Cardiac muscle cell (in vitro differentiated cells and primary cell): ENCODE measurements at regions not wholly inside any gene's neighbourhood (a gene's known extent, or its start where the extent isn't known, plus 50 kb on each side); places are given as distances from the start of the nearest gene placed in this dataset.

ENCODE experiments used
- DNase-seq, 2 donors: peaks; one replicate each; pipeline versions ENCODE4 v3.0.0 to v3.0.0-alpha.2; 2010 to 2017; ENCODE audit warnings: low read depth in 1 of 2, low spot score in 1 of 2
- H3K27ac ChIP-seq: fragments of 200-600 bp; sonication (generic); 2 replicates; pipeline ENCODE4 v1.5.1; 2016
- H3K27me3 ChIP-seq: fragments of 200-600 bp; sonication (generic); 2 replicates; pipeline ENCODE4 v1.6.0; 2016; ENCODE audit warnings: control low read depth
- H3K36me3 ChIP-seq: fragments of 200-600 bp; sonication (generic); 2 replicates; pipeline ENCODE4 v1.5.1; 2016; ENCODE audit warnings: control low read depth
- H3K4me1 ChIP-seq: fragments of 200-600 bp; sonication (generic); 2 replicates; pipeline ENCODE4 v1.8.1; 2017; ENCODE audit warnings: low read depth, mild to moderate bottlenecking, mixed run types
- H3K4me3 ChIP-seq: fragments of 200-600 bp; sonication (generic); 2 replicates; pipeline ENCODE4 v1.5.1; 2016; ENCODE audit warnings: mild to moderate bottlenecking
- H3K9me3 ChIP-seq: fragments of 200-600 bp; sonication (generic); 2 replicates; pipeline ENCODE4 v1.5.1; 2017; ENCODE audit warnings: low read depth, mild to moderate bottlenecking, control low read depth
- TF ChIP-seq, protein P1 (sequence below): IDR thresholded peaks from 2 replicates; pipeline ENCODE4 v1.5.1; 2012; ENCODE audit warnings: low read depth, mild to moderate bottlenecking, low read length

GRCh38 chr1:221887758-221888157 lies 145.9 kb upstream of the DUSP10 start:
- TF ChIP-seq, protein P1, sequence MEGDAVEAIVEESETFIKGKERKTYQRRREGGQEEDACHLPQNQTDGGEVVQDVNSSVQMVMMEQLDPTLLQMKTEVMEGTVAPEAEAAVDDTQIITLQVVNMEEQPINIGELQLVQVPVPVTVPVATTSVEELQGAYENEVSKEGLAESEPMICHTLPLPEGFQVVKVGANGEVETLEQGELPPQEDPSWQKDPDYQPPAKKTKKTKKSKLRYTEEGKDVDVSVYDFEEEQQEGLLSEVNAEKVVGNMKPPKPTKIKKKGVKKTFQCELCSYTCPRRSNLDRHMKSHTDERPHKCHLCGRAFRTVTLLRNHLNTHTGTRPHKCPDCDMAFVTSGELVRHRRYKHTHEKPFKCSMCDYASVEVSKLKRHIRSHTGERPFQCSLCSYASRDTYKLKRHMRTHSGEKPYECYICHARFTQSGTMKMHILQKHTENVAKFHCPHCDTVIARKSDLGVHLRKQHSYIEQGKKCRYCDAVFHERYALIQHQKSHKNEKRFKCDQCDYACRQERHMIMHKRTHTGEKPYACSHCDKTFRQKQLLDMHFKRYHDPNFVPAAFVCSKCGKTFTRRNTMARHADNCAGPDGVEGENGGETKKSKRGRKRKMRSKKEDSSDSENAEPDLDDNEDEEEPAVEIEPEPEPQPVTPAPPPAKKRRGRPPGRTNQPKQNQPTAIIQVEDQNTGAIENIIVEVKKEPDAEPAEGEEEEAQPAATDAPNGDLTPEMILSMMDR, result no peak
- no peaks in the 10 kb centered on the region for H3K9me3 ChIP-seq
- H3K27me3 ChIP-seq, result no peaks in the 10 kb centered on the region
- no peak for DNase-seq
- no peak overlapping the region for H3K27ac ChIP-seq
- H3K4me3 ChIP-seq, result no peak overlapping the region
- no peaks in the 10 kb centered on the region for H3K36me3 ChIP-seq
- no peaks in the 10 kb centered on the region for H3K4me1 ChIP-seq

DNA sequence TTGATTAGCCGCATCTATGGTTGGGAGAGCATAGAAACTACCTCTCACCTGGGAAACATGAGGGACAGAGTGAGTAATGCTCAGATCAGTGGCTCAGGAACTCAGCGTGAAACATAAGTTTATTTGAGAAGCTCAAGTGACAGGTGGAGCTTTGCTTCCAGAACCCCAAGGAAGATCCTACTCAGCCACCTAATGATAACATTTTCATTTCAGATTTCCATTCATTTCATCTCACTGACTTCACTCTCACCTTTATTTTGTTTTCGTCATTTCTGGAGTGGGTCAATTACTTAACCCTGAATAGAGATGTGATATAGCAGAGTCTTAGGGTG lies 145.5 kb upstream of the DUSP10 start:
- no peaks in the 10 kb centered on the region for H3K4me1 ChIP-seq
- H3K27ac ChIP-seq, result no peak overlapping the region
- TF ChIP-seq, protein P1, result no peak
- H3K36me3 ChIP-seq, result no peaks in the 10 kb centered on the region
- no peak for DNase-seq
- no peak overlapping the region for H3K4me3 ChIP-seq
- no peaks in the 10 kb centered on the region for H3K9me3 ChIP-seq
- H3K27me3 ChIP-seq, result no peaks in the 10 kb centered on the region

DNA sequence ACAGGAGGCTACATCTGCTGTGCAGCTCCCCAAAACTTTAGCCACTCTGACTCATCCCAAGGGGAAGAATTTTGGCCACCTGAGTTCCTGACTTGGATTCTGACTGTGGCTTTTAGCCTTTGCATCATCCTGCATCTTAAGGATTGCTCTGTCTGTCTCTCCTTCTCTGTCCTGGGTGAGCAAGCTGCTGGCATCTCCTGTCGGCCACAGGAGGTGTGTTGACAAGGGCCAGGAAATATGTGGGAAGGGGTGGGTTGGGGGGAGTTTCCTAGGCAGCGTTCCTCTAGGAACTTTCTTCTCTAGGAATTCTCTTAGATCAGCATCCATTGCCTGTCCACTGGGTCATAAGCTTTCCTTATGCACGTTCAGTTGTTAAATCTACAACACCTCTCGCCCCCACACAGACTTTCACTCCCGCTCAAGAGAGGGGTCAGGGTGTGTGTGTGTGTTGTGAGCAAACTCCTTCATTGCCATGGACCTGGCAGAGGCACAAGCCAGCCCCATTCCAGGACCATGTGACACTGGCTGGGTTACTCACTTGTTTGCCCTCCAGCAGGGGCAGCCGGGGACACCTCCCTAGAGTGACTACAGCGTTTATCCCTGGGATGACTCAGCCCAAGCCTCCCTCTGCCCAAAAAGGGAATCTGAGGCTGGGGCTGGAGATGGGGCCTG lies 145.0 kb upstream of the DUSP10 start:
- Histone ChIP-seq H3K4me3 (no peak overlapping the region), H3K27me3 (no peaks in the 10 kb centered on the region), H3K27ac (no peak overlapping the region), H3K36me3 (no peaks in the 10 kb centered on the region), H3K9me3 (no peaks in the 10 kb centered on the region), H3K4me1 (no peaks in the 10 kb centered on the region)
- TF ChIP-seq, protein P1, result no peak
- DNase-seq, result peak in 1 of 2 donors; percentile 68

DNA sequence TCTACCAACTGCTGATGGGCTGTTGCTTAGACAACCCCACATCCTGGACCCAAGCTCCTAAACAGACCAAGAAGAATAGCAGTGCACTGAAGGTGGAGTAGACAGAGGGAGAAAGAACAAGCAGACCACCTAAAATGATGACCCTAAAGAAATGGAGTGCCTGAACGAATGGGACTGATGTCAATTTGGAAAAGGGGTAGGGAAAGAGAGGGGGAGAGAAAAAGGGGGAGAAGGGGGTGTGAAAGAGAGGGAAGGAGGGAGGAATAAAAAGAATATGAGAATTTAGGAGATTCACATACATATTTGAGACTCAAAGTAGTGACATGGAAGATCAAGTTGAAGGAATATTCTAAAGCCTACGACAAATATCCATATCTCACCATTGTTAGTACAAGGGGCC lies 144.4 kb upstream of the DUSP10 start:
- Histone ChIP-seq H3K36me3 (no peaks in the 10 kb centered on the region), H3K27me3 (no peaks in the 10 kb centered on the region), H3K9me3 (no peaks in the 10 kb centered on the region), H3K4me3 (no peak overlapping the region), H3K27ac (no peak overlapping the region), H3K4me1 (no peaks in the 10 kb centered on the region)
- no peak for DNase-seq
- TF ChIP-seq, protein P1, result no peak

GRCh38 chr1:221884821-221885220 lies 142.9 kb upstream of the DUSP10 start:
- Histone ChIP-seq H3K27ac (no peak overlapping the region), H3K4me3 (no peak overlapping the region), H3K9me3 (no peaks in the 10 kb centered on the region), H3K27me3 (no peaks in the 10 kb centered on the region), H3K36me3 (no peaks in the 10 kb centered on the region), H3K4me1 (no peaks in the 10 kb centered on the region)
- peak in 1 of 2 donors; percentile 28 for DNase-seq
- TF ChIP-seq, protein P1, result no peak
